SK-N-SH treated with all-trans-retinoic acid at 6 μM for 48 hours (cell line): ENCODE measurements at regions not wholly inside any gene's neighbourhood (a gene's known extent, or its start where the extent isn't known, plus 50 kb on each side); places are given as distances from the start of the nearest gene placed in this dataset.

Source experiments
- ATAC-seq: fragments of 200-7000 bp; cut with Tn5 transposase; 3 replicates; pipeline ENCODE4 v1.9.1; 2020; ENCODE audit warnings: mild to moderate bottlenecking, moderate library complexity
- ARNTL ChIP-seq: fragments of 450-650 bp; formaldehyde crosslinking; IDR thresholded peaks from 2 replicates; pipeline ENCODE4 v1.5.0; 2020; ENCODE audit warnings: low read depth, mild to moderate bottlenecking, moderate library complexity, borderline replicate concordance
- BACH2 ChIP-seq: fragments of 250-450 bp; sonication (Bioruptor Pico); IDR thresholded peaks from 2 replicates; pipeline ENCODE4 v1.9.0; 2021; ENCODE audit warnings: mild to moderate bottlenecking, borderline replicate concordance
- CREB5 ChIP-seq: fragments of 250-450 bp; sonication (Bioruptor Pico); IDR thresholded peaks from 2 replicates; pipeline ENCODE4 v1.5.1; 2020; ENCODE audit warnings: low read depth, mild to moderate bottlenecking, moderate library complexity
- CSDC2 ChIP-seq: fragments of 250-450 bp; sonication (Bioruptor Pico); IDR thresholded peaks from 2 replicates; pipeline ENCODE4 v1.5.0; 2020; ENCODE audit warnings: mild to moderate bottlenecking, moderate library complexity
- ESRRG ChIP-seq: fragments of 250-450 bp; sonication (Bioruptor Pico); IDR thresholded peaks from 2 replicates; pipeline ENCODE4 v1.6.1; 2021; ENCODE audit warnings: mild to moderate bottlenecking
- GLIS3 ChIP-seq: fragments of 250-450 bp; sonication (Bioruptor Pico); IDR thresholded peaks from 2 replicates; pipeline ENCODE4 v1.5.0; 2020; ENCODE audit warnings: mild to moderate bottlenecking, moderate library complexity
- ISL1 ChIP-seq: fragments of 250-450 bp; sonication (Bioruptor Pico); IDR thresholded peaks from 2 replicates; pipeline ENCODE4 v2.1.2; 2022; ENCODE audit warnings: mild to moderate bottlenecking, moderate library complexity
- OSR1 ChIP-seq: fragments of 250-450 bp; sonication (Bioruptor Pico); IDR thresholded peaks from 2 replicates; pipeline ENCODE4 v1.8.0; 2022; ENCODE audit warnings: moderate library complexity, mild to moderate bottlenecking, inconsistent platforms
- PATZ1 ChIP-seq: fragments of 250-450 bp; sonication (Bioruptor Pico); IDR thresholded peaks from 2 replicates; pipeline ENCODE4 v1.8.0; 2020; ENCODE audit warnings: mild to moderate bottlenecking, moderate library complexity, borderline replicate concordance
- PPARA ChIP-seq: fragments of 250-450 bp; sonication (Bioruptor Pico); IDR thresholded peaks from 2 replicates; pipeline ENCODE4 v1.5.0; 2020; ENCODE audit warnings: mild to moderate bottlenecking, borderline replicate concordance
- RARB ChIP-seq: fragments of 250-450 bp; sonication (Bioruptor Pico); IDR thresholded peaks from 2 replicates; pipeline ENCODE4 v1.8.0; 2021; ENCODE audit warnings: mild to moderate bottlenecking, moderate library complexity
- SNAI2 ChIP-seq: fragments of 250-450 bp; sonication (Bioruptor Pico); IDR thresholded peaks from 2 replicates; pipeline ENCODE4 v1.5.0; 2020; ENCODE audit warnings: mild to moderate bottlenecking, moderate library complexity
- TCF4 ChIP-seq: fragments of 250-450 bp; sonication (Bioruptor Pico); IDR thresholded peaks from 2 replicates; pipeline ENCODE4 v1.8.0; 2021; ENCODE audit warnings: mild to moderate bottlenecking, moderate library complexity, borderline replicate concordance
- TOX ChIP-seq: fragments of 250-450 bp; sonication (Bioruptor Pico); IDR thresholded peaks from 2 replicates; pipeline ENCODE4 v1.8.0; 2021; ENCODE audit warnings: mild to moderate bottlenecking, moderate library complexity, borderline replicate concordance
- TSHZ2 ChIP-seq: fragments of 250-450 bp; sonication (Bioruptor Pico); IDR thresholded peaks from 2 replicates; pipeline ENCODE4 v1.5.0; 2020; ENCODE audit warnings: mild to moderate bottlenecking, moderate library complexity
- ZC3H10 ChIP-seq: fragments of 250-450 bp; sonication (Bioruptor Pico); IDR thresholded peaks from 2 replicates; pipeline ENCODE4 v1.5.1; 2021; ENCODE audit warnings: mild to moderate bottlenecking, moderate library complexity
- ZFP3 ChIP-seq: fragments of 250-450 bp; sonication (Bioruptor Pico); IDR thresholded peaks from 2 replicates; pipeline ENCODE4 v1.5.0; 2020; ENCODE audit warnings: mild to moderate bottlenecking, moderate library complexity
- ZFP30 ChIP-seq: fragments of 450-650 bp; formaldehyde crosslinking; IDR thresholded peaks from 2 replicates; pipeline ENCODE4 v1.5.0; 2022; ENCODE audit warnings: mild to moderate bottlenecking, moderate library complexity
- ZNF565 ChIP-seq: fragments of 450-650 bp; formaldehyde crosslinking; conservative IDR thresholded peaks from 2 replicates; pipeline ENCODE4 v1.5.0; 2020; ENCODE audit warnings: low read depth, mild to moderate bottlenecking, moderate library complexity
- ZNF70 ChIP-seq: fragments of 450-650 bp; formaldehyde crosslinking; IDR thresholded peaks from 2 replicates; pipeline ENCODE4 v1.5.0; 2020; ENCODE audit warnings: mild to moderate bottlenecking, moderate library complexity
- ZNF8 ChIP-seq: fragments of 450-650 bp; formaldehyde crosslinking; IDR thresholded peaks from 2 replicates; pipeline ENCODE4 v1.5.0; 2020; ENCODE audit warnings: mild to moderate bottlenecking, moderate library complexity
- TF ChIP-seq, protein P1 (sequence below): fragments of 250-450 bp; sonication (Bioruptor Pico); IDR thresholded peaks from 2 replicates; pipeline ENCODE4 v1.8.0; 2021; ENCODE audit warnings: low read depth, mild to moderate bottlenecking, moderate library complexity, borderline replicate concordance
- TF ChIP-seq, protein P2 (sequence below): fragments of 250-450 bp; sonication (Bioruptor Pico); IDR thresholded peaks from 2 replicates; pipeline ENCODE4 v1.5.1; 2021; ENCODE audit warnings: mild to moderate bottlenecking, moderate library complexity

DNA sequence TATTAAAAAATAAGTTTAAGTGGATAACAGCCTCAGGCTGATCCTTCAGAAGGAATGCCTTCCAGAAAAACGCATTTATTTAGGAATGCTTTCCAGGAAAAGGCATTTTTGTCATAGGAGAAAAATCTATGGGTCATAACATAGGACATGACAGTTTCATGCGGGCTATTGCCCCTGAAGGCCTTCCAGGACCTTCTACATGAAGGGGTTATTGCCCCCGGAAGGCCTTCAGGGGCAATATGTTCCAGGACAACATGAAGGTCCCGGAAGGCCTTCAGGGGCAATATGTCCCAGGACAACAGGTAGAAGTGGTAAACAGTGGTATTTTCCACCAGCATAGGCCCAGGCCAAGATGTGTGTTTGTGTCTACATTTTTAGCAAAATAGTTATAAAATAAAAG, 191.3 kb upstream of the RASA1 start:
- TF ChIP-seq PPARA (CRISPR knock-in tag) (no peak), CSDC2 (CRISPR knock-in tag) (no peak), ZNF8 (CRISPR knock-in tag) (no peak), RARB (CRISPR knock-in tag) (no peak), TSHZ2 (CRISPR knock-in tag) (no peak), TOX (CRISPR knock-in tag) (no peak), ESRRG (no peak), SNAI2 (CRISPR knock-in tag) (no peak), ZNF565 (CRISPR knock-in tag) (no peak), BACH2 (CRISPR knock-in tag) (no peak), CREB5 (CRISPR knock-in tag) (no peak), GLIS3 (CRISPR knock-in tag) (no peak)
- TF ChIP-seq, protein P1, sequence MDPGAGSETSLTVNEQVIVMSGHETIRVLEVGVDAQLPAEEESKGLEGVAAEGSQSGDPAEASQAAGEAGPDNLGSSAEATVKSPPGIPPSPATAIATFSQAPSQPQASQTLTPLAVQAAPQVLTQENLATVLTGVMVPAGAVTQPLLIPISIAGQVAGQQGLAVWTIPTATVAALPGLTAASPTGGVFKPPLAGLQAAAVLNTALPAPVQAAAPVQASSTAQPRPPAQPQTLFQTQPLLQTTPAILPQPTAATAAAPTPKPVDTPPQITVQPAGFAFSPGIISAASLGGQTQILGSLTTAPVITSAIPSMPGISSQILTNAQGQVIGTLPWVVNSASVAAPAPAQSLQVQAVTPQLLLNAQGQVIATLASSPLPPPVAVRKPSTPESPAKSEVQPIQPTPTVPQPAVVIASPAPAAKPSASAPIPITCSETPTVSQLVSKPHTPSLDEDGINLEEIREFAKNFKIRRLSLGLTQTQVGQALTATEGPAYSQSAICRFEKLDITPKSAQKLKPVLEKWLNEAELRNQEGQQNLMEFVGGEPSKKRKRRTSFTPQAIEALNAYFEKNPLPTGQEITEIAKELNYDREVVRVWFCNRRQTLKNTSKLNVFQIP: no peak
- ATAC-seq: no peak

DNA sequence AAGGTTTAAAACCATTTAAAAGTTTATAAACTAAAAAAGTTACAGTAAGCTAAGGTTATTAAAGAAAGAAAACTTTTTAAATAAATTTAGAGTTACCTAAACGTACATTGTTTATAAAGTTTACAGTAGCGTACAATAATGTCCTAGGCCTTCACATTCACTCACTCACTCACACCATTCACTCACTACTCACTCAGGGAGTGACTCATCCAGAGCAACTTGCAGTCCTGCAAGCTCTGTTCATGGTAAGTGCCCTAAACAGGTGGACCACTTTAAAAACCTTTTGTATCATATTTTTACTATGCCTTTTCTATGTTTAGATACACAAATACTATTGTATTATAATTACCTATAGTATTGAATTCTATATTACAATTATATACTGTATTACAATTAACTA, 190.8 kb upstream of the RASA1 start:
- ATAC-seq: peak; percentile 64; the same call in 2 of the 3 replicates
- TF ChIP-seq BACH2 (CRISPR knock-in tag) (no peak), ZFP3 (no peak), ARNTL (CRISPR knock-in tag) (no peak), PPARA (CRISPR knock-in tag) (no peak), ZNF565 (CRISPR knock-in tag) (no peak), SNAI2 (CRISPR knock-in tag) (no peak), TOX (CRISPR knock-in tag) (no peak), PATZ1 (CRISPR knock-in tag) (no peak), ESRRG (no peak), OSR1 (CRISPR knock-in tag) (no peak), ZNF70 (CRISPR knock-in tag) (no peak), CREB5 (CRISPR knock-in tag) (no peak), GLIS3 (CRISPR knock-in tag) (no peak), RARB (CRISPR knock-in tag) (no peak), CSDC2 (CRISPR knock-in tag) (no peak), ISL1 (no peak)

GRCh38 chr5:87079219-87079618, 188.5 kb upstream of the RASA1 start:
- ATAC-seq: 0 out of 3 replicates have a peak, but pooled peaks have one; percentile 26
- TF ChIP-seq OSR1 (CRISPR knock-in tag) (no peak), PPARA (CRISPR knock-in tag) (no peak), ZC3H10 (CRISPR knock-in tag) (no peak), TCF4 (CRISPR knock-in tag) (no peak), TOX (CRISPR knock-in tag) (no peak), GLIS3 (CRISPR knock-in tag) (no peak), ESRRG (no peak), PATZ1 (CRISPR knock-in tag) (no peak), ZFP30 (CRISPR knock-in tag) (no peak), ZNF70 (CRISPR knock-in tag) (no peak), RARB (CRISPR knock-in tag) (no peak), CSDC2 (CRISPR knock-in tag) (no peak)
- TF ChIP-seq, protein P2, sequence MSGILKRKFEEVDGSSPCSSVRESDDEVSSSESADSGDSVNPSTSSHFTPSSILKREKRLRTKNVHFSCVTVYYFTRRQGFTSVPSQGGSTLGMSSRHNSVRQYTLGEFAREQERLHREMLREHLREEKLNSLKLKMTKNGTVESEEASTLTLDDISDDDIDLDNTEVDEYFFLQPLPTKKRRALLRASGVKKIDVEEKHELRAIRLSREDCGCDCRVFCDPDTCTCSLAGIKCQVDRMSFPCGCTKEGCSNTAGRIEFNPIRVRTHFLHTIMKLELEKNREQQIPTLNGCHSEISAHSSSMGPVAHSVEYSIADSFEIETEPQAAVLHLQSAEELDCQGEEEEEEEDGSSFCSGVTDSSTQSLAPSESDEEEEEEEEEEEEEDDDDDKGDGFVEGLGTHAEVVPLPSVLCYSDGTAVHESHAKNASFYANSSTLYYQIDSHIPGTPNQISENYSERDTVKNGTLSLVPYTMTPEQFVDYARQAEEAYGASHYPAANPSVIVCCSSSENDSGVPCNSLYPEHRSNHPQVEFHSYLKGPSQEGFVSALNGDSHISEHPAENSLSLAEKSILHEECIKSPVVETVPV (CRISPR knock-in tag): no peak
- TF ChIP-seq, protein P1: no peak
